ENCODE measurements at regions not wholly inside any gene's neighbourhood (a gene's known extent, or its start where the extent isn't known, plus 50 kb on each side); places are given as distances from the start of the nearest gene placed in this dataset.

DNA sequence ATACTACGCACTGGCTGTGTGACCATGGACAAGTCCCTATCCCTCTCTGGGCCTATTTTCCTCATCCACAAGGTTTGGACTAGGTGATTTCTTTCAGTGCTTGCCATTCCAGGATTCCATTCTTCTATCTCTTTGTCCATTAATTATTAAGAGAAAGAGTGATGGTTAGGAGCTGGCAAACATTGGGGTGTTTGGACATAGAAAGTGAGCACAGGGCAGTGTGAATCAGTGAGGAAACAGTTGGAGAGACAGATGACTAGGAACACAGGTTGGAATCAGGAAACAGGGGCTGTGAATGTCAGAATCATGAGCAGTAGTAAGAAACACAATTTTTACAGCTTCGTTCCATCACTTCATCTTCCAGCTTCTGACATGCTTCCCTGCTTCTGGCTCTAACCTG lies 211.8 kb downstream of the INSC start:
- no peak for DNase-seq
- TF ChIP-seq, protein P1, sequence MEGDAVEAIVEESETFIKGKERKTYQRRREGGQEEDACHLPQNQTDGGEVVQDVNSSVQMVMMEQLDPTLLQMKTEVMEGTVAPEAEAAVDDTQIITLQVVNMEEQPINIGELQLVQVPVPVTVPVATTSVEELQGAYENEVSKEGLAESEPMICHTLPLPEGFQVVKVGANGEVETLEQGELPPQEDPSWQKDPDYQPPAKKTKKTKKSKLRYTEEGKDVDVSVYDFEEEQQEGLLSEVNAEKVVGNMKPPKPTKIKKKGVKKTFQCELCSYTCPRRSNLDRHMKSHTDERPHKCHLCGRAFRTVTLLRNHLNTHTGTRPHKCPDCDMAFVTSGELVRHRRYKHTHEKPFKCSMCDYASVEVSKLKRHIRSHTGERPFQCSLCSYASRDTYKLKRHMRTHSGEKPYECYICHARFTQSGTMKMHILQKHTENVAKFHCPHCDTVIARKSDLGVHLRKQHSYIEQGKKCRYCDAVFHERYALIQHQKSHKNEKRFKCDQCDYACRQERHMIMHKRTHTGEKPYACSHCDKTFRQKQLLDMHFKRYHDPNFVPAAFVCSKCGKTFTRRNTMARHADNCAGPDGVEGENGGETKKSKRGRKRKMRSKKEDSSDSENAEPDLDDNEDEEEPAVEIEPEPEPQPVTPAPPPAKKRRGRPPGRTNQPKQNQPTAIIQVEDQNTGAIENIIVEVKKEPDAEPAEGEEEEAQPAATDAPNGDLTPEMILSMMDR (IDR thresholded peaks at IDR 0.05), result no peak
- Mint-ChIP-seq H3K27ac (no peak overlapping the region), H3K36me3 (no peaks in the 10 kb centered on the region), H3K4me1 (no peaks in the 10 kb centered on the region), H3K4me3 (no peak overlapping the region), H3K27me3 (ENCODE audit: low read depth in 3 of 3) (peaks cover 1 to 2% (median 1%) of the 10 kb centered on the region in 3 donors), H3K9me3 (peaks cover 0 to 2% (median 0%) of the 10 kb centered on the region in 7 donors)
- no peak overlapping the region for H2AFZ ChIP-seq (ENCODE audit: insufficient read depth, low read depth, low read length, poor library complexity, severe bottlenecking)
- H3K4me2 ChIP-seq (replicated peaks; ENCODE audit: extremely low read depth, low read length, poor library complexity, severe bottlenecking), result no peak overlapping the region
- no peak overlapping the region for H3K9ac ChIP-seq (ENCODE audit: insufficient read depth, low read length, poor library complexity, severe bottlenecking)
- intact Hi-C loops (cut with micrococcal nuclease), result no loop called here
- H3K79me2 ChIP-seq (ENCODE audit: insufficient read depth, low read length), result no peaks in the 10 kb centered on the region
- WGBS (ENCODE audit: insufficient coverage), result 83% methylated on average over 1 of the region's 2 CpGs
- no peaks in the 10 kb centered on the region for H4K20me1 ChIP-seq (ENCODE audit: insufficient read depth, low read length)
- no peaks in the 10 kb centered on the region for H3K36me3 ChIP-seq (replicated peaks in 1 of 2; ENCODE audit: control insufficient read depth in 1 of 2, insufficient read depth in 2 of 2, low read length in 2 of 2)
- no peaks in the 10 kb centered on the region for H3K4me1 ChIP-seq (ENCODE audit: control insufficient read depth in 1 of 2, insufficient read depth in 2 of 2, low read length in 2 of 2)
- H3K27me3 ChIP-seq (ENCODE audit: control insufficient read depth in 2 of 2, insufficient read depth in 2 of 2, low read length in 2 of 2), result no peaks in the 10 kb centered on the region
- no peak overlapping the region for H3K27ac ChIP-seq (ENCODE audit: low read depth in 1 of 2, low read length in 2 of 2)
- H3K4me3 ChIP-seq (replicated peaks in 1 of 3; ENCODE audit: low read depth in 2 of 3, low read length in 3 of 3), result no peak overlapping the region
- H3K9me3 ChIP-seq (replicated peaks in 1 of 2; ENCODE audit: control insufficient read depth in 1 of 2, insufficient read depth in 1 of 2, low read length in 2 of 2), result no peaks in the 10 kb centered on the region

DNA sequence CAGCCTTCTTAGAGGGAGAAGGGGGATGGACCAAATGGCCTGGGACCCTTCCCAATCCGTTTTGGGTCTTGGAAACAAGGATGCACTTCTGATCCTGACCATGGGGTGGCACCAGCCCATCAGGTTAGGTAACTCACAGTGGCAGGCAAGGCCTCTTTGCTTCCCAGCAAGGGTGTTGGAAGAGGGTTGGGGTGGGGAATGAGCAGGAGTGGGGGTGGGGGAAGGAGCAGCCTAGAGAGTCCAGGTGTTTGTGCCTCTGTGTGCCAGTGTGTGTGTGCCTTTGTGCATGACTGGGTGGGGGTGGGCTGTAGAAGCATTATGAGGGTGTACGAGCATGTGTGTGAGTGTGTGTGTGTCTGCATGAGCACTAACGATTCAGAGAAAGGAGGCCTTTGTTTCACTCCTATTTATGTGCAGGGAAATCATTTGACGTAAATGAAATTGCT lies 213.1 kb downstream of the INSC start:
- intact Hi-C loops (cut with micrococcal nuclease), result no loop called here
- H3K9me3 Mint-ChIP-seq, result peaks cover 0 to 3% (median 0%) of the 10 kb centered on the region in 7 donors
- H3K4me3 Mint-ChIP-seq, result no peak overlapping the region
- Histone ChIP-seq H3K79me2 (ENCODE audit: insufficient read depth, low read length) (no peaks in the 10 kb centered on the region), H3K4me1 (ENCODE audit: control insufficient read depth in 1 of 2, insufficient read depth in 2 of 2, low read length in 2 of 2) (no peaks in the 10 kb centered on the region), H3K9me3 (replicated peaks in 1 of 2; ENCODE audit: control insufficient read depth in 1 of 2, insufficient read depth in 1 of 2, low read length in 2 of 2) (no peaks in the 10 kb centered on the region), H4K20me1 (ENCODE audit: insufficient read depth, low read length) (no peaks in the 10 kb centered on the region), H3K4me2 (replicated peaks; ENCODE audit: extremely low read depth, low read length, poor library complexity, severe bottlenecking) (no peak overlapping the region), H3K27ac (ENCODE audit: low read depth in 1 of 2, low read length in 2 of 2) (no peak overlapping the region), H3K4me3 (replicated peaks in 1 of 3; ENCODE audit: low read depth in 2 of 3, low read length in 3 of 3) (no peak overlapping the region), H3K27me3 (ENCODE audit: control insufficient read depth in 2 of 2, insufficient read depth in 2 of 2, low read length in 2 of 2) (no peaks in the 10 kb centered on the region), H3K36me3 (replicated peaks in 1 of 2; ENCODE audit: control insufficient read depth in 1 of 2, insufficient read depth in 2 of 2, low read length in 2 of 2) (no peaks in the 10 kb centered on the region), H3K9ac (ENCODE audit: insufficient read depth, low read length, poor library complexity, severe bottlenecking) (no peak overlapping the region), H2AFZ (ENCODE audit: insufficient read depth, low read depth, low read length, poor library complexity, severe bottlenecking) (no peak overlapping the region)
- H3K36me3 Mint-ChIP-seq, result no peaks in the 10 kb centered on the region
- WGBS (ENCODE audit: insufficient coverage), result 88% methylated on average over 2 of the region's 4 CpGs
- peak in 1 of 3 donors; percentile 4 for DNase-seq
- TF ChIP-seq, protein P1 (IDR thresholded peaks at IDR 0.05), result peak; percentile 10
- H3K27me3 Mint-ChIP-seq (ENCODE audit: low read depth in 3 of 3), result peaks cover 1 to 2% (median 1%) of the 10 kb centered on the region in 3 donors
- no peaks in the 10 kb centered on the region for H3K4me1 Mint-ChIP-seq
- no peak overlapping the region for H3K27ac Mint-ChIP-seq
